SK-N-SH (cell line): ENCODE measurements at regions not wholly inside any gene's neighbourhood (a gene's known extent, or its start where the extent isn't known, plus 50 kb on each side); places are given as distances from the start of the nearest gene placed in this dataset.

Source experiments
- CTCF ChIA-PET: fragments of 300-600, 350-600 bp; formaldehyde crosslinking; extraction: SDS; loops from one replicate; lab custom pipeline; 2021; lab: Yijun Ruan, JAX
- POLR2A ChIA-PET: fragments of 350-600 bp; sonication (Branson Sonifier 250); formaldehyde crosslinking; extraction: SDS; loops from one replicate; lab custom pipeline; 2020; ENCODE audit warnings: antibody characterized with exemption, inconsistent platforms; lab: Yijun Ruan, JAX
- DNase-seq: peaks from one replicate; pipeline ENCODE4 v3.0.0; 2012
- H2AFZ ChIP-seq: fragments of 200-600 bp; sonication (generic); 2 replicates; pipeline ENCODE4 v1.8.1; 2016; ENCODE audit warnings: antibody characterized with exemption, mild to moderate bottlenecking, low read depth
- H3F3A ChIP-seq: fragments of 200-600 bp; sonication (generic); replicated peaks from 2 replicates; pipeline ENCODE3; 2016; ENCODE audit warnings: antibody characterized with exemption, mild to moderate bottlenecking; ENCODE audit not compliant: insufficient read depth
- H3K27ac ChIP-seq, 2 experiments: fragments of 200-500 bp in 1 of 2; fragments of 200-600 bp in 1 of 2; sonication (Bioruptor generic) in 1 of 2; sonication (generic), shearing (Covaris generic) in 1 of 2; 2 replicates each; pipeline versions ENCODE4 v1.5.1 to v1.6.1; 2014 to 2016; ENCODE audit warnings: low read depth in 2 of 2, inconsistent platforms in 1 of 2, low read length in 1 of 2, mild to moderate bottlenecking in 1 of 2, mixed read lengths in 1 of 2
- H3K27me3 ChIP-seq: fragments of 200-600 bp; sonication (generic), shearing (Covaris generic); 2 replicates; pipeline ENCODE4 v1.6.1; 2016; ENCODE audit warnings: mixed run types; ENCODE audit not compliant: insufficient read depth
- H3K36me3 ChIP-seq, 2 experiments: fragments of 200-500 bp in 1 of 2; fragments of 200-600 bp in 1 of 2; sonication (Bioruptor generic) in 1 of 2; sonication (generic) in 1 of 2; replicated peaks in 1 of 2; 2 replicates each; pipeline versions ENCODE3 to v1.5.1; 2014 to 2016; ENCODE audit warnings: low read length in 1 of 2, mild to moderate bottlenecking in 1 of 2; ENCODE audit not compliant: insufficient read depth in 2 of 2, control insufficient read depth in 1 of 2
- H3K4me1 ChIP-seq, 2 experiments: fragments of 200-500 bp in 1 of 2; fragments of 200-600 bp in 1 of 2; sonication (Bioruptor generic) in 1 of 2; sonication (generic), shearing (Covaris generic) in 1 of 2; 2 replicates each; pipeline versions ENCODE4 v1.5.1 to v1.6.1; 2014 to 2016; ENCODE audit warnings: low read depth in 1 of 2, low read length in 1 of 2, mixed run types in 1 of 2; ENCODE audit not compliant: insufficient read depth in 2 of 2, control insufficient read depth in 1 of 2
- H3K4me2 ChIP-seq: fragments of 200-600 bp; sonication (generic), shearing (Covaris generic); 2 replicates; pipeline ENCODE4 v1.6.1; 2017; ENCODE audit warnings: mixed run types
- H3K4me3 ChIP-seq, 2 experiments: fragments of 200-500 bp in 1 of 2; fragments of 200-600 bp in 1 of 2; sonication (Bioruptor generic) in 1 of 2; sonication (generic), shearing (Covaris generic) in 1 of 2; 2 replicates each; pipeline versions ENCODE4 v1.5.1 to v1.8.1; 2014 to 2016; ENCODE audit warnings: low read depth in 2 of 2, inconsistent platforms in 1 of 2, low read length in 1 of 2, mild to moderate bottlenecking in 1 of 2, mixed read lengths in 1 of 2, moderate library complexity in 1 of 2
- H3K79me2 ChIP-seq: fragments of 200-600 bp; sonication (generic); 2 replicates; pipeline ENCODE4 v1.8.1; 2017; ENCODE audit warnings: mild to moderate bottlenecking; ENCODE audit not compliant: insufficient read depth
- H3K9ac ChIP-seq: fragments of 200-600 bp; sonication (generic); 2 replicates; pipeline ENCODE4 v1.6.1; 2017; ENCODE audit warnings: mixed run types
- H3K9me2 ChIP-seq: fragments of 200-600 bp; sonication (generic); 2 replicates; pipeline ENCODE4 v1.6.1; 2017; ENCODE audit warnings: mixed run types
- H3K9me3 ChIP-seq: fragments of 200-600 bp; sonication (generic); 2 replicates; pipeline ENCODE4 v1.6.1; 2017; ENCODE audit warnings: mixed run types, mild to moderate bottlenecking, moderate library complexity
- H4K20me1 ChIP-seq: fragments of 200-600 bp; sonication (generic); 2 replicates; pipeline ENCODE4 v1.6.1; 2017; ENCODE audit warnings: mild to moderate bottlenecking, mixed run types; ENCODE audit not compliant: insufficient read depth
- CTCF ChIP-seq: fragments of 200-600 bp; sonication (generic); IDR thresholded peaks from 2 replicates; pipeline ENCODE4 v1.6.1; 2017; ENCODE audit warnings: antibody characterized with exemption, mild to moderate bottlenecking, moderate library complexity
- GATA2 ChIP-seq: sonication (generic); formaldehyde crosslinking; IDR thresholded peaks from 2 replicates; pipeline ENCODE4 v1.5.0; 2020; ENCODE audit warnings: mild to moderate bottlenecking, missing genetic modification reagents
- IRF3 ChIP-seq: fragments of 150-350 bp; IDR thresholded peaks from 2 replicates; pipeline ENCODE4 v1.6.1; 2016; ENCODE audit warnings: mild to moderate bottlenecking, low read depth, low read length
- NRF1 ChIP-seq: IDR thresholded peaks from 2 replicates; pipeline ENCODE4 v1.6.1; 2012; ENCODE audit warnings: low read depth, mild to moderate bottlenecking, low read length
- POLR2AphosphoS5 ChIP-seq: IDR thresholded peaks from 2 replicates; pipeline ENCODE4 v1.6.1; 2012; ENCODE audit warnings: low read depth, low read length
- RCOR1 ChIP-seq: fragments of 150-350 bp; IDR thresholded peaks from 2 replicates; pipeline ENCODE4 v1.6.1; 2017; ENCODE audit warnings: antibody characterized with exemption, low read length
- REST ChIP-seq: IDR thresholded peaks from 2 replicates; pipeline ENCODE4 v1.6.1; 2012; ENCODE audit warnings: mild to moderate bottlenecking, low read depth, low read length, moderate library complexity
- SIN3A ChIP-seq: IDR thresholded peaks from 2 replicates; pipeline ENCODE4 v1.6.1; 2012; ENCODE audit warnings: low read depth, mild to moderate bottlenecking, low read length, moderate library complexity, borderline replicate concordance
- ZBTB33 ChIP-seq: IDR thresholded peaks from 2 replicates; pipeline ENCODE4 v1.4.0; 2012; ENCODE audit warnings: low read depth, borderline replicate concordance
- WGBS: methylation state at CpG from one replicate; pipeline ENCODE4 v1.1.6; 2017; ENCODE audit warnings: low lambda C conversion rate; 5-methylcytosine and 5-hydroxymethylcytosine counted together

GRCh38 chr9:103266064-103266463 is 270.9 kb downstream of the CYLC2 start:
- Histone ChIP-seq H4K20me1 (no peaks in the 10 kb centered on the region), H3K9ac (no peak overlapping the region), H3K9me3 (no peaks in the 10 kb centered on the region), H3K4me1 (no peaks in the 10 kb centered on the region), H3K27ac (no peak overlapping the region), H3F3A (no peaks in the 10 kb centered on the region), H3K27me3 (no peaks in the 10 kb centered on the region), H3K79me2 (no peaks in the 10 kb centered on the region), H3K36me3 (no peaks in the 10 kb centered on the region), H2AFZ (no peak overlapping the region), H3K4me3 (no peak overlapping the region), H3K9me2 (no peaks in the 10 kb centered on the region), H3K4me2 (no peak overlapping the region)
- DNase-seq = no peak
- TF ChIP-seq CTCF = no peak
- TF ChIP-seq ZBTB33 = no peak
- TF ChIP-seq GATA2 = no peak
- no peak for TF ChIP-seq NRF1
- no peak for TF ChIP-seq RCOR1
- TF ChIP-seq POLR2AphosphoS5 = no peak
- no peak for TF ChIP-seq SIN3A
- TF ChIP-seq IRF3 = no peak
- TF ChIP-seq REST = no peak
- CTCF ChIA-PET = no interaction called here
- POLR2A ChIA-PET = no interaction called here
- 6% methylated on average over 5 of the region's 5 CpGs for WGBS
